ENCODE measurements at regions not wholly inside any gene's neighbourhood (a gene's known extent, or its start where the extent isn't known, plus 50 kb on each side); places are given as distances from the start of the nearest gene placed in this dataset.

- no peak overlapping the region for H3K4me3 ChIP-seq (replicated peaks; ENCODE audit: low read depth, low read length)
- no peak for DNase-seq (ENCODE audit: extremely low read depth, low read depth)
- TF ChIP-seq, protein P1, sequence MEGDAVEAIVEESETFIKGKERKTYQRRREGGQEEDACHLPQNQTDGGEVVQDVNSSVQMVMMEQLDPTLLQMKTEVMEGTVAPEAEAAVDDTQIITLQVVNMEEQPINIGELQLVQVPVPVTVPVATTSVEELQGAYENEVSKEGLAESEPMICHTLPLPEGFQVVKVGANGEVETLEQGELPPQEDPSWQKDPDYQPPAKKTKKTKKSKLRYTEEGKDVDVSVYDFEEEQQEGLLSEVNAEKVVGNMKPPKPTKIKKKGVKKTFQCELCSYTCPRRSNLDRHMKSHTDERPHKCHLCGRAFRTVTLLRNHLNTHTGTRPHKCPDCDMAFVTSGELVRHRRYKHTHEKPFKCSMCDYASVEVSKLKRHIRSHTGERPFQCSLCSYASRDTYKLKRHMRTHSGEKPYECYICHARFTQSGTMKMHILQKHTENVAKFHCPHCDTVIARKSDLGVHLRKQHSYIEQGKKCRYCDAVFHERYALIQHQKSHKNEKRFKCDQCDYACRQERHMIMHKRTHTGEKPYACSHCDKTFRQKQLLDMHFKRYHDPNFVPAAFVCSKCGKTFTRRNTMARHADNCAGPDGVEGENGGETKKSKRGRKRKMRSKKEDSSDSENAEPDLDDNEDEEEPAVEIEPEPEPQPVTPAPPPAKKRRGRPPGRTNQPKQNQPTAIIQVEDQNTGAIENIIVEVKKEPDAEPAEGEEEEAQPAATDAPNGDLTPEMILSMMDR (IDR thresholded peaks at IDR 0.05; ENCODE audit: low read depth, low read length, missing control alignments): no peak
Measured at GRCh38 chr2:81894451-81894990, 1590.0 kb upstream of the LRRTM1 start.

DNA sequence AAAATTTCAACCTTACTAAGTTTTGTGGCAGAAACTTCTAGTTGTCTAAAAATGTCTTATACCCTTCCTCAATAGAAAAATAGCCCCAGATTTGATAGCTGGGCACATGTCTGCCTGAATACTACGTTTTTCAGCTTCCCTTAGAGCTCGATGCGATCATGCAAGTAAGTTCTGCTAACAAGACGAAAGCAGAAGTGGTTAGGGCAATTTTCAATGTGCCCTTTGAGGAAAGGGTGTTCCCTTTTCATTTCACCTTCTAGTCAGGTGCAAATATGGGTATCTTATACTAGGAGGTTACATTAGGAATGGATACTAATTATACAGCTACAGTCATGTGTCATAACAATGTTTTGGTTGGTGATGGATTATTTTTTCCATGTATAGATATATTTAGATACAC lies 1572.1 kb upstream of the LRRTM1 start:
- H3K4me3 ChIP-seq (replicated peaks; ENCODE audit: low read depth, low read length): no peak overlapping the region
- TF ChIP-seq, protein P1 (IDR thresholded peaks at IDR 0.05; ENCODE audit: low read depth, low read length, missing control alignments): no peak
- DNase-seq (ENCODE audit: extremely low read depth, low read depth): no peak

GRCh38 chr2:81872006-81872405 lies 1567.5 kb upstream of the LRRTM1 start:
- TF ChIP-seq, protein P1 (IDR thresholded peaks at IDR 0.05; ENCODE audit: low read depth, low read length, missing control alignments): no peak
- no peak for DNase-seq (ENCODE audit: extremely low read depth, low read depth)
- H3K4me3 ChIP-seq (replicated peaks; ENCODE audit: low read depth, low read length): no peak overlapping the region

DNA sequence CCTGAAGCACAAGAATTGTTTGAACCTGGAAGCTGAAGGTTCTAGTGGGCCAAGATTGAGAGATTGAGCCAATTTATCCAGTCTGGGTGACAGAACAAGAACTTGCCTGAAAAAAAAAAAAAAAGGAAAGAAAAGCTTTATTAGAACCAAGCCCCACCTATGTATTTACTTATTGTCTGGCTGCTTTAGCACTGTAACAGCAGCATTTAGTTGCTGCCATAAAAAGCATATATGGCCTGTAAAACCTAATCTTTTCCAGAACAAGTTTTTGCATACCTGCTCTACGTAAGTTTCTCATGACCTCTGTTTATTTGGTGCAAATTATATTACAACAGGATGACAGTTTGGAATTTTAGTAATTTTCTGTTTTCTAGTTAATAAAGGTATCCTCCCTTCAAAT lies 1565.6 kb upstream of the LRRTM1 start:
- TF ChIP-seq, protein P1 (IDR thresholded peaks at IDR 0.05; ENCODE audit: low read depth, low read length, missing control alignments): no peak

DNA sequence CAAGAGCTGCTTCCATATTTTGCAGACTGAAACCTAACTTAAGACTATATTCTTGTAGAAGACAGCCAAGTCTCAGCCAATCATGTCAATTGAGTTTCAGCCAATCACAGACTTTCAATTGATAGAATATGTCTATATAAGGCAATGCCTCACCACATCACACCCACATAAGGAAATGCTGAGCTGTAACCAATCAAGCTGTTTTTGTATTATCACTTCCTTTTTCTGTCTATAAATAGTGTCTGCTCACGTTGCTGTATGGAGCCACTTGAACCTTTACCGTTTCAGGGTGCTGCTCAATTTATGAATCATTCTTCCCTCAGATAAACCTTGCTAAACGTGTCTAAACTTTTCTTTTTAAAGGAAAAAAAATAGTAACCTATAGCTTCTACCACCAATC lies 1554.4 kb upstream of the LRRTM1 start:
- no peak overlapping the region for H3K4me3 ChIP-seq (replicated peaks; ENCODE audit: low read depth, low read length)
- no peak for DNase-seq (ENCODE audit: extremely low read depth, low read depth)
- TF ChIP-seq, protein P1 (IDR thresholded peaks at IDR 0.05; ENCODE audit: low read depth, low read length, missing control alignments): no peak

More for the DNA sequence above, 1565.6 kb upstream of the LRRTM1 start:
- H3K4me3 ChIP-seq (replicated peaks; ENCODE audit: low read depth, low read length): no peak overlapping the region
- DNase-seq (ENCODE audit: extremely low read depth, low read depth): no peak

DNA sequence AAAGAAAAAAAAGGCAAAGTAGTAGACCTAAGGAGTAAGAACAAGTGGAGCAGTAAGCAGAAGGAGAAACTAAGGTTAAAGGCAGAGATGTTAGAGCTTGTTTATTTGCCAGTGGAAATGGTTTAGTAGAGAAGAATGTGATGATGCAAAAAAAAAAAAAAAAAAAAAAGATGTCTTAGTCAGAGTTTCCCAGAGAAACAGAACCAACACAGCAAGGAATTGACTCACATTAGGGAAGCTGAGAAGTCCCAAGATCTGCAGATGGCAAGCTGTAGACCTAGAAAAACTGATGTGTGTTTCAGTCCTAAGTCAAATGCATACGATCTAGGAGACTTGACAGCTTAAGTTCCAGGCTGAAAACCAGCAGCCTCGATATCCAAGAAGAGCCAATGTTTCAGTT lies 1548.8 kb upstream of the LRRTM1 start:
- DNase-seq (ENCODE audit: extremely low read depth, low read depth): no peak
- TF ChIP-seq, protein P1 (IDR thresholded peaks at IDR 0.05; ENCODE audit: low read depth, low read length, missing control alignments): no peak
- H3K4me3 ChIP-seq (replicated peaks; ENCODE audit: low read depth, low read length): no peak overlapping the region

GRCh38 chr2:81852651-81853050 lies 1548.1 kb upstream of the LRRTM1 start:
- H3K4me3 ChIP-seq (replicated peaks; ENCODE audit: low read depth, low read length): no peak overlapping the region
- TF ChIP-seq, protein P1 (IDR thresholded peaks at IDR 0.05; ENCODE audit: low read depth, low read length, missing control alignments): no peak
- no peak for DNase-seq (ENCODE audit: extremely low read depth, low read depth)
